Neural cell (in vitro differentiated cells): ENCODE measurements at regions not wholly inside any gene's neighbourhood (a gene's known extent, or its start where the extent isn't known, plus 50 kb on each side); places are given as distances from the start of the nearest gene placed in this dataset.

Source experiments
- CTCF ChIP-seq: fragments of 450-650 bp; IDR thresholded peaks from 2 replicates; pipeline ENCODE4 v1.5.1; 2014; ENCODE audit warnings: antibody characterized with exemption, mild to moderate bottlenecking, moderate library complexity; ENCODE audit not compliant: poor library complexity, severe bottlenecking
- EP300 ChIP-seq: fragments of 450-650 bp; conservative IDR thresholded peaks from 2 replicates; pipeline ENCODE4 v1.6.1; 2014; ENCODE audit warnings: antibody characterized with exemption, mild to moderate bottlenecking, moderate library complexity; ENCODE audit not compliant: poor library complexity, severe bottlenecking
- EZH2 ChIP-seq: fragments of 200-600, 300-800 bp; shearing (Covaris generic), sonication (generic); IDR thresholded peaks from 2 replicates; pipeline ENCODE4 v1.6.1; 2014; ENCODE audit warnings: antibody characterized with exemption, low read length, borderline replicate concordance, mild to moderate bottlenecking; ENCODE audit not compliant: insufficient read depth, poor library complexity, severe bottlenecking
- MXI1 ChIP-seq: fragments of 450-650 bp; conservative IDR thresholded peaks from 2 replicates; pipeline ENCODE4 v1.6.1; 2014; ENCODE audit warnings: antibody characterized with exemption, mild to moderate bottlenecking; ENCODE audit not compliant: poor library complexity, severe bottlenecking
- POLR2AphosphoS5 ChIP-seq: IDR thresholded peaks from 2 replicates; pipeline ENCODE4 v1.6.1; 2012
- SMC3 ChIP-seq: fragments of 450-650 bp; conservative IDR thresholded peaks from 2 replicates; pipeline ENCODE4 v1.6.1; 2014; ENCODE audit warnings: antibody characterized with exemption, mild to moderate bottlenecking, moderate library complexity; ENCODE audit not compliant: poor library complexity
- TF ChIP-seq, protein P1 (sequence below): IDR thresholded peaks from 2 replicates; pipeline ENCODE4 v1.6.1; 2012; ENCODE audit warnings: borderline replicate concordance

DNA sequence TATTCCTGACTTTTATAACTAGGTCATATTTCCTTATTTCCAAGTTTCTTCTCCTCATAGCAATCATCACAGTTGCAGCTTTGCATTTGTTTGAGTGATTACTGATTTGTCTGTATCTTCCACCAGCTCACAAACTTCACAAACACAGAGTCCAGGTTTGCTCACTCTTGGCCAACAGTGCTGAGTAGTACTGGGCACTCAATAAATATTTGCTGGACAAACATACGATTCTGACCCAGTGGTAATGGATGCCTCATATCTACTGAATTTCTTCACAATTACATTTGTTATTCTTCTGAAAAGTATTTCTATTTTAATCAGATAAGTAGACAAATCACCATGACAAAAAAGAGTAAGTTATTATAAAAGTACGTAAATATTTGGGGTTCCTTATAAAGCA lies 516.3 kb downstream of the TDRD15 start:
- TF ChIP-seq CTCF (no peak), EP300 (no peak), MXI1 (no peak), POLR2AphosphoS5 (no peak), SMC3 (no peak), EZH2 (no peak)
- TF ChIP-seq, protein P1, sequence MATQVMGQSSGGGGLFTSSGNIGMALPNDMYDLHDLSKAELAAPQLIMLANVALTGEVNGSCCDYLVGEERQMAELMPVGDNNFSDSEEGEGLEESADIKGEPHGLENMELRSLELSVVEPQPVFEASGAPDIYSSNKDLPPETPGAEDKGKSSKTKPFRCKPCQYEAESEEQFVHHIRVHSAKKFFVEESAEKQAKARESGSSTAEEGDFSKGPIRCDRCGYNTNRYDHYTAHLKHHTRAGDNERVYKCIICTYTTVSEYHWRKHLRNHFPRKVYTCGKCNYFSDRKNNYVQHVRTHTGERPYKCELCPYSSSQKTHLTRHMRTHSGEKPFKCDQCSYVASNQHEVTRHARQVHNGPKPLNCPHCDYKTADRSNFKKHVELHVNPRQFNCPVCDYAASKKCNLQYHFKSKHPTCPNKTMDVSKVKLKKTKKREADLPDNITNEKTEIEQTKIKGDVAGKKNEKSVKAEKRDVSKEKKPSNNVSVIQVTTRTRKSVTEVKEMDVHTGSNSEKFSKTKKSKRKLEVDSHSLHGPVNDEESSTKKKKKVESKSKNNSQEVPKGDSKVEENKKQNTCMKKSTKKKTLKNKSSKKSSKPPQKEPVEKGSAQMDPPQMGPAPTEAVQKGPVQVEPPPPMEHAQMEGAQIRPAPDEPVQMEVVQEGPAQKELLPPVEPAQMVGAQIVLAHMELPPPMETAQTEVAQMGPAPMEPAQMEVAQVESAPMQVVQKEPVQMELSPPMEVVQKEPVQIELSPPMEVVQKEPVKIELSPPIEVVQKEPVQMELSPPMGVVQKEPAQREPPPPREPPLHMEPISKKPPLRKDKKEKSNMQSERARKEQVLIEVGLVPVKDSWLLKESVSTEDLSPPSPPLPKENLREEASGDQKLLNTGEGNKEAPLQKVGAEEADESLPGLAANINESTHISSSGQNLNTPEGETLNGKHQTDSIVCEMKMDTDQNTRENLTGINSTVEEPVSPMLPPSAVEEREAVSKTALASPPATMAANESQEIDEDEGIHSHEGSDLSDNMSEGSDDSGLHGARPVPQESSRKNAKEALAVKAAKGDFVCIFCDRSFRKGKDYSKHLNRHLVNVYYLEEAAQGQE, result no peak
